NCI-H1694 (cell line): ENCODE measurements at regions not wholly inside any gene's neighbourhood (a gene's known extent, or its start where the extent isn't known, plus 50 kb on each side); places are given as distances from the start of the nearest gene placed in this dataset.
"Not testable (repeated sequence)": the region's sequence is repeated elsewhere in the genome, so short reads cannot be mapped to it uniquely, and the experiment has no call there.

Experiments
- DNase-seq: peaks from one replicate; lab custom pipeline; 2025; lab: John Stamatoyannopoulos, UW

- DNase-seq, result no peak
These were observed 428.7 kb upstream of the GYPC start for GRCh38 chr2:126227250-126227649.

- DNase-seq, result no peak
These were observed 427.4 kb upstream of the GYPC start for GRCh38 chr2:126228531-126228930.

DNA sequence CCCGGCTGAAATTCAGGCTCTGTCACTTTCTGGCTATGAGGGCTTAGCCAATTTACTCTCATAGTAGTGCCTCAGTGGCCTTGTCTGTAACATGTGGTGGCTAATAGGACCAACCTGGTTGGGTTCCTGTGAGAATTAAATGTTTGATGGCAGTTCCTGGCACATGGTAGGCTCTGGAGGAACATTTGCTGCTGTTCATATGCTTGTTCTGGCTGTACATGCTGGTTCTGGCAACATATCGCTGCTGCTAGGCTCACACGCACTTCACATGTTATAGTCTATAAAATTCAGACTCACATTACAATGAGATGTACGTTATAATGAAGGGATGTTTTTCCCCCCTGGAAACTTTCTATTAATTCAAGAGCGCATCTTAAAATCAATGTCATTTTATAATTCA, 417.7 kb upstream of the GYPC start:
- DNase-seq, result no peak

- no peak for DNase-seq
These were observed 416.5 kb upstream of the GYPC start for GRCh38 chr2:126239320-126239955.

DNA sequence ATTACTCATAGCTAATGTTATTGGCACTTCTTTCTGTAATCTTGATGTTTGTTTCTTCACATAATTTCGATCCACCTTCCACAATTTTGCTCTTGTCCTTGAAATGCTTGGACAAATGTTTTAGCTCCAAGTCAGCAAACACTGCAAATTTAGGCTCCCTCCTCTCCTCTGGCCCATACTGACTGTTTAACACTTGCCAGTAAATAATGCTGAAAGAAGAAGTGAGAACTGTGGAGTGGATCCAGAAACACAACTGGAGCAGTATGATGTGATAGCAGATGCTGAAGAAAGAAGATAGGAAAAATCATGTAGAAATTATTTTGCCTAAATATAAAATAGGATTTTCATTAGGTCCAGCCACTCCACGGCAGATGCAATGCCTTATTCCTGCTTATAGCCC, 415.0 kb upstream of the GYPC start:
- no peak for DNase-seq

- no peak for DNase-seq
These were observed 414.5 kb upstream of the GYPC start for GRCh38 chr2:126241411-126241810.

DNA sequence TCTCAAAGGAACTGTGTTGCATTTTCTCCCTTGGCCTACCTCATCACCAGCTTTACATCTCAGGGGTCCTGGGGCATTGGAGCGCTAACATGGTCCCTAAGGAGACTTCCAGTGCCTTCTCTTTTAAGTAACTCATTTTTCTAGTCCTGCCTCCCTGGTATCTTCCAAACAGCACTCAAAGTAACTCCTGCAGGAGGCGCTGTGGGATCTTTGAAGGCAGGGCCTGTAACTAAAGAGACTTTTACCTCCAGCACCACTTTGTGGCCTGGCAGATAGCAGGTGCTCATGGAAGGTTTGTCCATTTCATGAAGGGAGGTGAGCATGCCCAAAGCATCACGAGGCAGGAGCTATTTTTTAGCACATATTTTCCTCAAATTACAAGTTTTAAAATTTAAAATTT, 411.0 kb upstream of the GYPC start:
- peak; percentile 35 for DNase-seq

DNA sequence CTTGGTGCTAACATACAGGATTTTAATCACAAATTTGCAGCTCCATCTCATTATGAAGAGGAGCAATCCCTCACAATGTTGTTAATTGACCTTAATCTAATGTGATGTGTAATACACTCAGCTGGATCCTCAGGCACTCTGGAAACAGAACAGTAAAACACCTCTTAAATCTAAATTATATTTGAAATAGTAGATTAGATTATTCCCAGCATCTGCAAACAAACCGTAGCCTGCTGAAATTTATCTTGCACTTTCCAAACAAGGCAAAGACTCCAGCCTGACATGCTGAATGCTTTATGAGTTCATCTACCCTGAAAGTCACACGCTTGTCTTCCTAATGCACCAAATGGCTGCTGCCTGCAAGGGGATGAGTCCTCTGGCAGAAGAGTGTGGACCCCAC, 402.3 kb upstream of the GYPC start:
- no peak for DNase-seq

DNA sequence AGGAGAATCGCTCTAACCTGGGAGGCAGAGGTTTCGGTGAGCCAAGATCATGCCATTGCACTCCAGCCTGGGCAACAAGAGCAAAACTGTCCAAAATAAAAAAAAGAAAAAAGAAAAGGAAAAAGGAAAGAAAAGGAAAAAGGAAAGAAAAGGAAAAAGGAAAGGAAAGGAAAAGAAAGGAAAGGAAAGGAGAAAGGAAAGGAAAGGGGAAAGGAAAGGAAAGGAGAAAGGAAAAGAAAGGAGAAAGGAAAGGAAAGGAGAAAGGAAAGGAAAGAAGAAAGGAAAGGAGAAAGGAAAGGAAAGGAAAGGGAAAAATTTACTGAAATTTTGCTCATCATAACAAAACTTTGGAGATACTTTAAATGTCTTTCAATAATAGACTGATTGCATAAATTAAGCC, 391.3 kb upstream of the GYPC start:
- DNase-seq, result no peak

- no peak for DNase-seq
These were observed 386.0 kb upstream of the GYPC start for GRCh38 chr2:126269911-126270310.

- no peak for DNase-seq
These were observed 385.4 kb upstream of the GYPC start for GRCh38 chr2:126270587-126270986.

- DNase-seq, result no peak
These were observed 383.6 kb upstream of the GYPC start for GRCh38 chr2:126272401-126272800.

- no peak for DNase-seq
These were observed 380.9 kb upstream of the GYPC start for GRCh38 chr2:126275098-126275497.

DNA sequence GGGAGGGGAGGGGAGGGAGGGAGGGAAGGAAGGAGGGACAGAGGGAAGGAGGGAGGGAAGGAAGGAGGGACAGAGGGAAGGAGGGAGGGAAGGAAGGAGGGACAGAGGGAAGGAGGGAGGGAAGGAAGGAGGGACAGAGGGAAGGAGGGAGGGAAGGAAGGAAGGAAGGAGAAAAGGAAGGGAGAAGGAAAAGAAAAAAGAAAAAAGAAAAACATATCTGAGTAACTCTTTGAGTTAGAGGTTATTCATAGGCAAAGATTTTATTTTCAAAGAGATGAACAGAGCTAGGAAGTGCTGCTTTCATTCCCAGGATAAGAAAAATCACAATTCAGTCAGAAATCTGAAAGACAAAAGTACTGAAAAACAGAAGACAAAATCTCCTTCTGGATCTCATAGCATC, 379.7 kb upstream of the GYPC start:
- DNase-seq, result not testable (repeated sequence)

GRCh38 chr2:126288362-126288761, 367.6 kb upstream of the GYPC start:
- no peak for DNase-seq

GRCh38 chr2:126293962-126294361, 362.0 kb upstream of the GYPC start:
- not testable (repeated sequence) for DNase-seq

GRCh38 chr2:126299469-126299976, 356.4 kb upstream of the GYPC start:
- DNase-seq, result no peak

GRCh38 chr2:126300348-126300747, 355.6 kb upstream of the GYPC start:
- no peak for DNase-seq

DNA sequence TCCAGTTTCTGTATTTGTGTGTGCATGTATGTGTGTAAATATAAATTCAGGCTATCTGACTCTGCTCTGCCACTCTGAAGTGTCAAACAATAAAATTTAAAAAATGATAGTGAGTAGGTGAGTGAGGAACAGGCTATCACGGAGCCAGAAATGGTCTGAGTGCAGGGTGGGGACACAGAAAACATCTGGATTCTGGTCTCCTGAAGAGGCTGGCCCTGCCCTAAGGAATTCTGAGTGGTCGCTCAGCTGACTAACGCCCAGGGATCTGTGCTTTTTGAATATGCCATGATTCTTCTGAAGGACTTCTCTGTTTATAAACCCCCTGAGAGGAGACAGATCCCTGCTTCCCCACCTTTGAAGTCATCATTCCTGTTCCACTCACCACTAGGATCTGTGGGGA, 353.9 kb upstream of the GYPC start:
- no peak for DNase-seq

- no peak for DNase-seq
These were observed 352.8 kb upstream of the GYPC start for GRCh38 chr2:126303113-126303512.

GRCh38 chr2:126304154-126304553, 351.8 kb upstream of the GYPC start:
- DNase-seq, result no peak

- no peak for DNase-seq
These were observed 349.4 kb upstream of the GYPC start for GRCh38 chr2:126306539-126306938.

- no peak for DNase-seq
These were observed 348.2 kb upstream of the GYPC start for GRCh38 chr2:126307740-126308139.

DNA sequence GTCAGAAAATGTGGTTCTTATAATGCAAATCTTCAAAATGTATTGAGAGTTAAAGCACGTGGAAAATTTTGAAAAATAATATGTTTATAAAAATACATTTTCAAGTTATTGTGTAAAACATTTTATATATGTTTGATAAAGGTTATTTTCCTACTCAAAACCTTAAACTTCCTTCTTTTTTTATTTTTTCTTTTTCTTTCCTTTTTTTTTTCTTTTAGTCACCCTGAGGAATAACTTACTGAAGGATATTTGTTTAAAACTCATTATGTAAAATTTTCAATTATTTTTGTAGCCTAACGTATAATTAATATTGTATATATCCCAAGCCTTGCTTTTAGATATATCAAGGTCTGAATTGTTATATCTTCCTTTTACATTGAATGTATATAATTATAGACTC, 346.8 kb upstream of the GYPC start:
- no peak for DNase-seq
